K562 (cell line): ENCODE measurements at regions not wholly inside any gene's neighbourhood (a gene's known extent, or its start where the extent isn't known, plus 50 kb on each side); places are given as distances from the start of the nearest gene placed in this dataset.

ENCODE experiments used
- CTCF ChIP-seq, 3 experiments: IDR thresholded peaks in 2 of 3; conservative IDR thresholded peaks in 1 of 3; 2 replicates each; pipeline ENCODE4 v1.5.1; 2011 to 2012; ENCODE audit warnings: low read length in 3 of 3, mild to moderate bottlenecking in 3 of 3, control low read depth in 2 of 3, improper control_type of control experiment in 1 of 3, inconsistent platforms in 1 of 3, low read depth in 1 of 3, mixed read lengths in 1 of 3, moderate library complexity in 1 of 3; ENCODE audit not compliant: insufficient read depth in 2 of 3
- EZH2 ChIP-seq: IDR thresholded peaks from 2 replicates; pipeline ENCODE4 v1.6.1; 2012; ENCODE audit warnings: low read depth, mild to moderate bottlenecking, inconsistent platforms, low read length, borderline replicate concordance
- HDGF ChIP-seq: fragments of 450-650 bp; IDR thresholded peaks from 2 replicates; pipeline ENCODE4 v1.6.1; 2016
- POLR2AphosphoS5 ChIP-seq: IDR thresholded peaks from 2 replicates; pipeline ENCODE4 v1.6.1; 2011; ENCODE audit warnings: mild to moderate bottlenecking, low read depth, low read length, moderate library complexity; ENCODE audit not compliant: control insufficient read depth, insufficient read depth
- USF2 ChIP-seq: sonication (generic); formaldehyde crosslinking; IDR thresholded peaks from 2 replicates; pipeline ENCODE4 v1.5.0; 2020; ENCODE audit warnings: missing genetic modification reagents
- ZNF224 ChIP-seq: sonication (generic); formaldehyde crosslinking; IDR thresholded peaks from 2 replicates; pipeline ENCODE4 v1.8.0; 2022; ENCODE audit warnings: mild to moderate bottlenecking, missing genetic modification reagents
- ZNF444 ChIP-seq: fragments of 250-450 bp; sonication (Bioruptor Pico); IDR thresholded peaks from 2 replicates; pipeline ENCODE4 v1.4.0; 2020; ENCODE audit warnings: mild to moderate bottlenecking, moderate library complexity
- ZNF766 ChIP-seq: fragments of 200-800 bp; sonication (Bioruptor generic); conservative IDR thresholded peaks from 2 replicates; pipeline ENCODE4 v1.6.1; 2016; ENCODE audit warnings: missing genetic modification characterization, missing compliant biosample characterization
- TF ChIP-seq, protein P1 (sequence below): IDR thresholded peaks from 2 replicates; pipeline ENCODE4 v1.6.1; 2011; ENCODE audit warnings: borderline replicate concordance, low read depth, mild to moderate bottlenecking, moderate library complexity, low read length; ENCODE audit not compliant: insufficient read depth, poor library complexity, severe bottlenecking

DNA sequence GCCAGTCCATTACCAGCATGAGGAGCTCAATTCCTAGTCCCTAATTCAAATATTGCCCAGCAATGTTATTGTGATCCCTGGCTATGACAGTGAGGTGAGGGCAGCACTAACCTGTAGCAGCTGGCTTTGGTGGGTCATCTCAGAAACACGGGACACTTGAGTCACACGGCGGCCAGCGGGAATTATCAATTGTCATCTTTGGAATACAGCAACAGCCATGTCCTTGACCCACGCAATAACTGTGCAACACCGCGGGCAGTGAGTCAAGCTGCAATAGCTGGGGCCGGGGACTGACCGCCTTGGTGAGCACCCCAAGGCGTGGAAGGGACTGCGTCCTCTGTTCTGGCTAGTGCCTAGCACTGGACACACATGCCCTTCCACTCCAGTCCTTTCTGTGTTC is 62.5 kb upstream of the ALDH1B1 start:
- TF ChIP-seq, protein P1, sequence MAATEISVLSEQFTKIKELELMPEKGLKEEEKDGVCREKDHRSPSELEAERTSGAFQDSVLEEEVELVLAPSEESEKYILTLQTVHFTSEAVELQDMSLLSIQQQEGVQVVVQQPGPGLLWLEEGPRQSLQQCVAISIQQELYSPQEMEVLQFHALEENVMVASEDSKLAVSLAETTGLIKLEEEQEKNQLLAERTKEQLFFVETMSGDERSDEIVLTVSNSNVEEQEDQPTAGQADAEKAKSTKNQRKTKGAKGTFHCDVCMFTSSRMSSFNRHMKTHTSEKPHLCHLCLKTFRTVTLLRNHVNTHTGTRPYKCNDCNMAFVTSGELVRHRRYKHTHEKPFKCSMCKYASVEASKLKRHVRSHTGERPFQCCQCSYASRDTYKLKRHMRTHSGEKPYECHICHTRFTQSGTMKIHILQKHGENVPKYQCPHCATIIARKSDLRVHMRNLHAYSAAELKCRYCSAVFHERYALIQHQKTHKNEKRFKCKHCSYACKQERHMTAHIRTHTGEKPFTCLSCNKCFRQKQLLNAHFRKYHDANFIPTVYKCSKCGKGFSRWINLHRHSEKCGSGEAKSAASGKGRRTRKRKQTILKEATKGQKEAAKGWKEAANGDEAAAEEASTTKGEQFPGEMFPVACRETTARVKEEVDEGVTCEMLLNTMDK, result no peak
- no peak for TF ChIP-seq ZNF444 (CRISPR knock-in tag)
- TF ChIP-seq ZNF766 (CRISPR knock-in tag), result peak; percentile 50; the same call in 1 of the 2 replicates
- TF ChIP-seq POLR2AphosphoS5, result no peak
- no peak for TF ChIP-seq EZH2
- no peak for TF ChIP-seq CTCF (IDR thresholded peaks at IDR 0.05 in 2 of 3, conservative IDR thresholded peaks at IDR 0.05 in 1 of 3; ENCODE audit: insufficient read depth in 2 of 3, low read depth in 1 of 3, low read length in 3 of 3)
- TF ChIP-seq ZNF224 (CRISPR knock-in tag), result no peak
- no peak for TF ChIP-seq HDGF
- no peak for TF ChIP-seq USF2 (CRISPR knock-in tag)
